AG20443 (cell line): ENCODE measurements at regions not wholly inside any gene's neighbourhood (a gene's known extent, or its start where the extent isn't known, plus 50 kb on each side); places are given as distances from the start of the nearest gene placed in this dataset.
"Not testable (repeated sequence)": the region's sequence is repeated elsewhere in the genome, so short reads cannot be mapped to it uniquely, and the experiment has no call there.

Experiments used
- DNase-seq: peaks from one replicate; pipeline ENCODE4 v3.0.0; 2012; ENCODE audit warnings: low spot score, mixed read lengths

DNA sequence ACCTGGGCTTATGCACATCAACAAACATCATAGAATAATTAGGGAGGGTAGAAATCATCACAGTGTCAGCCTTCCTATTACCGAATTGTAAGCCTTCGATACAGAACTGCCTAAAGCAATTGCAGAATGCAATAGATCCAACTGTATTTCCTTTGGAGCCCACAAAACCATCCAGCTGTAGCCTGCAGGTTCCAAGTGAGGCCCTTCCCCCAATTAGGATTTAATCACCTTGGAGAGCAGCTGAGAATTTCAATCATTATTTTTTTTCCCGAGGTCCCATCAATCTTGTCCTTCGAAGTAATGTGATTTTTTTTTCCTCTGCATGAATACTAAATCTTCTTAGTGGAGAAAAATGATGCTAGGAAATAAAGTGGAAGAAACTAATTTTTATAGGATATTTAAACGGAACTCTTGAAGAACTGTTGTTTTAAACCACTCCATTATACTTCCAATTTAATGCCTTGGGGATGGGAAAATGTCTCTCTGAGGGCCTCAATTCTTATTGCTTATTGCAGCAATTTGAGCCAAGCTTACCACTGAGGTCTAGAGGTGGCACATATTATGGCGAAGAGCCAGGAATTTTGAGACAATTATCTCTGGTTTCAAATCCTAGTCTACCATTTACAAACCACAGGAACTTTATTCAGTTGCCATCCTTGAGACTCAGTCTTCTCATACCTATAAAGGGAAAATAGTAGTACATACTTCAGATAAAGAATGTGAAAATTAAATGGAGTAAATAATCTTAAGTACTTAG is 953.4 kb upstream of the IGFBP7 start:
- no peak for DNase-seq

DNA sequence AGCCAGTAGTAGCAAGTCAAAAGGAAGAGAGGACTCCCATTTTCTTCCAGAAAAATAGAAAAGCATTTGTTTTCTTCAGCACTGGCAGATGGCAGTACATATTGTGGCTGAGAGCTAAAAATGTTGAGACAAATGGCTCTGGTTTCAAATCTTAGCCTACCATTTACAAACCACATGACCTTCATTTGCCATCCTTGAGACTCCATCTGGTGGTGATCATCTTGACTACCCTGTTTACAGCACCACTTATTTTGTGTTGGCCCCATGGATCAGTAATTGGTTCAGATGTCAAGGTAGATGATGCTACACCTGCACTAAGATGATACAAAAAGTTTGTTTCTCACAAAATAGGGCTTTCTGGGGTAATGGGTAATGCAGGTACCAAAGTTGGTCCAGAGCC is 951.8 kb upstream of the IGFBP7 start:
- DNase-seq, result no peak

DNA sequence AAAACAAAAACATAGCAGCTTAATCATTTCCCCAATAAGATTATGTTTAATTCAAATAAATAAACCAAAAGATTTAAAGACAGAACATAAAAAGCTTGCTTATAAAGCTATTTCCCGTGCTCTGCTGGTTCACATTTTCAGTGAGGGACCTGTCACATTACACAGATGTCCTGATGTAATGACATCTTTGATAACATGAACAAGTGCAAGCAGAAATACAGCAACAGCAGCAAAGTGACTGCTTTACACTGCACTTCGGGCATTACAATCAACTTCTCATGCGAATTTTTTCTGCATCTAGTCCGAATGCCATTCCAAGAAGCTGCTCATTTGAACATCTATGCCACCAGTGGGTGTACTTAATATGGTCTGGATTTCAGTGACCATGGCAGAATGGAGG is 940.3 kb upstream of the IGFBP7 start:
- no peak for DNase-seq

DNA sequence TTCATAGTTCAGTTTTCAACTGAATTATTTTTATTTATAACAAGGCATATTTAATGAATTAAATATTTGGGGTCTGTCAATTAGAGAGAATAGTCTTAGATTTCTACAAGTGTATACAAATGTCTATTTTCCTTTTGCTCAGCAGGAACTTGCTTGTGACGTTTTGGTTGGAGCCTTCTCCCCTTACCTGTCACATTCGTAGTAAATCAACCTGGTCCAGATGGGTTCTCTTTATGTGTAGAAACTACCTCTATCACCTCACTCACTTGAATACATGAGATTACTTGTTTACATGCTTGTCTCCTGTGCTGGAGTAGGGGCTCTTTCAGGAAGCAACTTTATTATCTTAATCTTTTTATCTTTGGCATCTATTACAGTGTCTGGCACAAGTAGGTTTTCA is 938.3 kb upstream of the IGFBP7 start:
- no peak for DNase-seq

DNA sequence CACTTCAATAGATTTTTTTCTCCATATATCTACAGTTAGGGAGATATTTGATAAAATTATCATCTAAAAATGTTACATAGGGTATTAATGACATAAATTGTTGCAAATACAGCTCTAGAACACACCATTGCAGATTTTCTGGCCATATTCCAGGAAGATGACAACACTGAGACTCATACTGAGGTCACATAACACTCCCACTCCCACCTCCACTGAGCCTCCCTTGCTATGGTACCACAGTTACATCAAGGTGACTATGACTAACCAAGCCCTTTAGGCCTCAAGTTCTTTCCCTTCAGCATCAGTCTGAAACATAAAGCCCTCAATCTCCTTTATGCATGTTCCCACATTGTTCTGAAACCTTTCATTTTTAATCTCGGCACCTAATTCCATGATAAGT is 932.0 kb upstream of the IGFBP7 start:
- DNase-seq, result no peak

DNA sequence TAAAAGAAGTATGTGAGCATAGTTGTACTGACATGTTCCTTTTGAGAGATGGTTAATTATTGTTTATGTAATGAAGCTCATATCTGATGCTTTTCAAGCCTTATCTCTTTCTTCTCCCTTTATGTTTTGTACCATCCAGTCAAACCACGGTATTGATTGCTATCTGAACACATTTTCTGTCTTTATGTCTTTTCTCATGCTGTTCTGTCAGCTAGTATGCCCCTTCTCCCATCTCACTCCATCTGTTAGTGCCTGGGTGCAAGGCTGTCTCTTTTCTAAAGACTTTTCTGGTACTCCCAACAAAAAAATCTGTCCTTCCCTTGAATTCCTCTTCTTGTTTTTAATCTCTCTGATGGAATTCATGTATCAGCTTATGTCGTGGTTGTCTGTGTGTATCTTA is 883.8 kb upstream of the IGFBP7 start:
- DNase-seq, result no peak

DNA sequence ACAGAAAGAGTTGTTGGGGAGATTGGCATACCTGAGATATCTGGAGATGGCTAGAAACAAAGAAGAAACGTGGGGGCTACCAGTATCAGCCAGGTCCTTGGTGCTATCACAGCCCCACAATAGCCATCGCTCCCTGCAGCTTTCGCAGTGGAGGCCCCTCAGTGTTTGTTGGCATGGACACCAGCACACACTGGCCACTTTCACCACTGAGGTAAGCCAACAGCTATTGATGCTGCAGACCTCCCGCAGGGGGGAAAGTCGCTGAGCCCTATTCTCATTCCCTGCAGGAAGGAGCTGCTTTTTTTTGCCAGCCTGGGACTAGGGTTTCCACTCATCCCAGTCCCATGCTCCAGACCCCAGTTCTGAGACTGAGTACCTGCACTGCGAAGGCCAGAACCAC is 879.2 kb upstream of the IGFBP7 start:
- DNase-seq, result no peak

DNA sequence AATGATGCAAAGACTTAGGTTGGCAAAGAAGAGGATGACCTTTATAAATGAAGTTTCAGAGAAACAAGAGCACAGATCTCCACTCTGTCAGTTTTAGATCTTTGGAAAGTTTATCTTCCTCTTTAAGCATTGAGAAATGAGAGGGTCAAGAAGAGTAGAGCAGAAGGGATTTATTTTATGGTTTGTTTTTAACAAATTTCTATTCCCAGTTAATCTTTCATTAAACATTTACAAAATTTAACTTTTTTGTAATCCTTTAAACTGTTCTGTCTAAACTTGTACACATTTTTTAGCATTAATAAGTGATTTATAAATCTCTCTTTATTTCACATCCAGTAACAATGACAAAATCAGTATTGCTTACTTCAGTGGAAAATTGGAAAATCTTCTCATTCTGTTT is 875.0 kb upstream of the IGFBP7 start:
- DNase-seq, result no peak

DNA sequence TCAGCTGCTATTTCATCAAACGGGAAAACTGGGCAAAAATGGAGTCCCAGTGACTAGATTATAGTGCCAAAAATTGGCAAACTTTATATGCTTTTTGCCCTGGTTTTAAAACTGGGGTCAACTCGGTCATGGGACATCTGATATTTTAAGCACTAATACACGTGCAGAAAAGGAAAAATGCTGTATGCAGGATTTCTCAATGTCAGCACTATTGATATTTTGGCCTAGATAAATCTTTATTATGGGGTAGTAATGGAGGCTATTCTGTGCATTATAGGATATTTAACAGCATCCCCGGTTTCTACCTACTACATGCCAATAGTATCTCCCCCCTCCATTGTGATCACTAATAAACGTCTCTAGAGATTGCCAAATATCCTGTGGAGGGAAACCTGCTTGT is 870.9 kb upstream of the IGFBP7 start:
- DNase-seq, result no peak

DNA sequence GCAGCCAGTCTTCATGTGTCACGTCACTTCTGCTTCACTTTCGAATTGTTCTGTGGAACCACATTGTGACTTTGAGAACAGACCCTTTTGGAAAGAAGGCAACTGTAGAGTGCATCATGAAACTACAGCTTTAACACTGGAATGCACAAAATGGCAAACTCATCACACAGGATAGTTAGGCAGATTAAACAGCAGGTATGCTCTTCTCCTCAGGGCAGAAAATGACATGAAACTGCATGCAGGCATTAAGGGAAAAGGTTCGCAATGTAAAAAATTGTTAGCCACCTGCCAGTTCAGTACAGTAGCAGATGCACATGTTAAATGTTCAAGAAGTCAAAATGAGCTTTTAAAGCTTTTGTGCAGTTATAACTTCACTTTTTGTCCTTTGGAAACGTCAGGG is 864.6 kb upstream of the IGFBP7 start:
- DNase-seq, result no peak

DNA sequence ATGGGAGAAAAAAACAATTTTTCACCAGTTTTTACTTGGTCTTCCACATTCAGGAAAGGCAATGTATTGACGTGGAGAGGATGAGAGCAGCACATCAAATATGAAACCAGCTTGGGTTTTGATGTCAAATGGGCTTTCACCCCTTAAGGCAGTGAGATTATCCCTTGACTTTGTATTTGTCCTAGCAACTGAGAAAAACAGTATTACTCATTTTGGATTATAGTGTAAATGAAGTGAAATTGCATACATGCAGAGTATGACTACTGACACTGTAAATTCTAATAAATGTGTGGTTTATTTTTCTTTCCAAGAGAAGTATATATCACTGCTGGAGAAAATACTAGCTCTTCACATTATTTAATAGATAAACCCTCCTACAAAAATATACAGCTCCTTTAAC is 863.6 kb upstream of the IGFBP7 start:
- no peak for DNase-seq

DNA sequence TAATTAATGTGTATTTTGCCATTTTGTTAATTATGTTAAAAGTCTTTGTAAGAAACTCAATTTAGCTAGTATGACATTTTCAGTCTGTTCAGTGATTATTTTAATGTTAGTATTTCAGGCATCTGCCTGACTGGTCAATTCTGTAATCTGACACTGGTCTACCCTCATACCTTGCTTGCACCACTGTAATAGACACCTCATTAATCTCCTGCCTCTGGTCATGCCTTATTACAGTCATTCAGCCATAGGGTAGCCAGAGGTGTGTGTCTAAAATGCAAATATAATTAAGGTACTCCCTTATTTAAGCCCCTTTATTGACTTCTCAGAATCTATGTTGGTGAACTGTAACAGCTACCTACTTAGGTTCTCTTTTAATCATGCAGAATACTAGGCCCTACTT is 861.1 kb upstream of the IGFBP7 start:
- no peak for DNase-seq

DNA sequence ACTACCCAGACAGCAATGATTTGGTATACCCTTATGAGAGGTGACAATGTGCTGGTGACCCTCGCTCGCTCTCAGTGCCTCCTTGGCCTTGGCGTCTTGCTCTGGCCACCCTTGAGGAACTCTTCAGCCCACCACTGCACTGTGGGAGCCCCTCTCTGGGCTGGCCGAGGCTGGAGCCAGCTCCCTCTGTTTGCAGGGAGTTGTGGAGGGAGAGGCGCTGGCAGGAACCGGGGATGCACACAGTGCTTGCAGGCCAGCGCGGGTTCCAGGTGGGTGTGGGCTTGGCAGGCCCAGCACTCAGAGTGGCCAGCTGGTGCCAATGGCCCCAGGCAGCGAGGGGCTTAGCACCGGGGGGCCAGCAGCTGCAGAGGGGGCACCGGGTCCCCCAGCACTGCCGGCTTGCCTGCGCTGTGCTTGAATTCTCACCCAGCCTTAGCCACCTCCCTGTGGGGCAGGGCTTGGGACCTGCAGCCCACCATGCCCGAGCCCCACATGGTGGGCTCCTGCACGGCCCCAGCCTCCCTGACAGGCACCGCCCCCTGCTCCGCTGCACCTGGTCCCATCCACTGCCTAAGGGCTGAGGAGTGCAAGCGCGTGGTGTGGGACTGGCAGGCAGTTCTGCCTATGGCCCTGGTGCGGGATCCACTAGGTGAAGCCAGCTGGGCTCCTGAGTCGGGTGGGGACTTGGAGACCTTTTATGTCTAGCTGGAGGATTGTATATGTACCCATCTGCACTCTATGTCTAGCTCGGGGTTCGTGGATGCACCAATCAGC is 857.0 kb upstream of the IGFBP7 start:
- no peak for DNase-seq

DNA sequence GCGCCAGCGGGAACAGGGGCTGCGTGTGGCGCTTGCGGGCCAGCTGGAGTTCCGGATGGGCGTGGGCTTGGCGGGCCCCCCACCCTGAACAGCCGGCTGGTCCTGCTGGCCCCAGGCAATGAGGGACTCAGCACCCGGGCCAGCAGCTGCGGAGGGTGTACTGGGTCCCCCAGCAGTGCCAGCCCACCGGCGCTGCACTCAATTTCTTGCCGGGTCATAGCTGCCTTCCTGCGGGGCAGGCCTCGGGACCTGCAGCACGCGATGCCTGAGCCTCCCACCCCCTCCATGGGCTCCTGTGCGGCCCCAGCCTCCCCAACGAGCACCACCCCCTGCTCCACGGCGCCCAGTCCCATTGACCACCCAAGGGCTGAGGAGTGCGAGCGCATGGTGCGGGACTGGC is 855.2 kb upstream of the IGFBP7 start:
- not testable (repeated sequence) for DNase-seq

DNA sequence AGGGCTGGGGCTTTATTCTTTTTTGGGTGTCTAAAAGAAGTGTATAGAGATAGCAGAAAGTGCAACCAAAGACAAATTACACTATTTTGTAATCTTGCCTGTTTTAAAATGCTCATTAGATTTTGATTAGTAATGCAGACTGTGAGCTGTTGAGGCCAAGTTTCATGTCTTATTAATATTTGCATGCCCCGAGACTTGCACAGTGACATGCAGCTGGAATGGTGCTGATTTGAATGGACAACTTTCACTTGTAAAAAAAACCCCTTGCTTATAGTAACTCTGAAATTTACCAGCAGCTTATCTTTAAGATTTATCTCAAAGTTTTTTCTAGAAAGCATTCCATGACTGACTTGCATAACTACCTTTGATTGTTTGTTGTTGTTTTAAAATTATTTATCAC is 835.1 kb upstream of the IGFBP7 start:
- DNase-seq, result no peak

DNA sequence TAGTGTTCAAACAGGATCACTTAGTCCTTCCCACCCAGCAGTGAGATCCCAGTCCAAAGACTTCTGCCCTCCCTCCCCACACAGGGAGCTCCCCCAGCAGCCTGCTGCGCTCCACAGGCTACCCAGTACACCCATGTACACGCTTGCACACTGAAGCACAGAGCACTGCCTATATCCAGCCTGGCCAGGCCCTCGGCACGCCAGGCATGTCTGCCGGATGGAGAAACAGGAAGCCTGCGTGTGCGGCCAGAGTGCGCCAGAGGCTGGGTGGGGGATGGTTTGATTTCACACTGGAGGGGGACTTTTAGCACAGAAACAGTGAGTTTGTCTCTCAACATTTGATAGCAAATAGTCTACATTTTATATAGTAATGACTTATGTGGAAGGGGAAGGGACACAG is 833.5 kb upstream of the IGFBP7 start:
- no peak for DNase-seq

DNA sequence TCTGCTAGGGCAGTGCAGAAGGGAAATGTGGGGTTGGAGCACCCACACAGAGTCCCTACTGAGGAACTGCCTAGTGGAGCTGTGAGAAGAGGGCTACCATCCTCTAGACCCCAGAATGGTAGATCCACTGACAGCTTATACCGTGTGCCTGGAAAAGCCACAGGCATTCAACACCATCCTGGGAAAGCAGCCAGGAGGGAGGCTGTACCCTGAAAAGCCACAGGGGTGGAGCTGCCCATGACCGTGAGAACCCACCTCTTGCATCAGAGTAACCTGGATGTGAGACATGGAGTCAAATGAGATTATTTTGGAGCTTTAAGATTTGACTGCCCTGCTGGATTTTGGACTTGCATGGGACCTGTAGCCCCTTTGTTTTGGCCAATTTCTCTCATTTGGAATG is 827.1 kb upstream of the IGFBP7 start:
- DNase-seq, result not testable (repeated sequence)

DNA sequence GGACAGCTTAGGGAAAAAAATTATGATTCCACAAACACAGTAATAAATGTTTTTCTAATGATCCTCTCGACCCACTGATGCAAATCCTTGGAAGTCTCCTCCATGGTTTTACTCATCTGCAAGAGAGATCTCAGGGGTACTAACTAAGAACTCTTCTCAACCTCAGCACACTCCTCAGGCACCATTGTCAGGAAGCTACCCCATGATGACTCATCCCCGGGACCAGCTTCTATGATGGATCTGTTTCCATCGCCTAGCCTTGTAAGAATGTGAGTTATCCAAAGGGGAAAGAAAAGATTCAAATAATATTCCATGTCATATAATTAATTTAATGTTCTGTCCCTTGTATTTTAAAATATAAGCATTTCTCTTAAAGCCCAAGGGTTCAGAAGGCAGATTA is 816.1 kb upstream of the IGFBP7 start:
- DNase-seq, result no peak

DNA sequence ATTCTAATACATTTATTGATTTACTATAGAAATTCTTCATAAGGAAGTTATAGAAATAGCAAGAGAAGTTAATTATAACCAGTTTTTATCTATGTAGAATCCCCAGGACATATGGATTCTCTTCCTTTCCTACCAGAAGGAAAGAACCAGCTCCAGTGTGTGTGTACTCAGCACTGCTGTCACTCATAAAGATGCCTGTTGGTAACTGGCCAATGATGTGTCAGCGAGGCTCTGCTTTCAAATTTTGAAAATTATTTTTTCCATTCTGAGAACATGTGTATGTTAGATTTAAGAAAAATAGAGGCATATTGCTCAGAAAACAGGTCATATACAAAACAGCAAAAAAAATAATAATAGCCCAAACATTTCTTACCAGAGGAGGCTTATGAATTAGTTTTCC is 814.8 kb upstream of the IGFBP7 start:
- no peak for DNase-seq

DNA sequence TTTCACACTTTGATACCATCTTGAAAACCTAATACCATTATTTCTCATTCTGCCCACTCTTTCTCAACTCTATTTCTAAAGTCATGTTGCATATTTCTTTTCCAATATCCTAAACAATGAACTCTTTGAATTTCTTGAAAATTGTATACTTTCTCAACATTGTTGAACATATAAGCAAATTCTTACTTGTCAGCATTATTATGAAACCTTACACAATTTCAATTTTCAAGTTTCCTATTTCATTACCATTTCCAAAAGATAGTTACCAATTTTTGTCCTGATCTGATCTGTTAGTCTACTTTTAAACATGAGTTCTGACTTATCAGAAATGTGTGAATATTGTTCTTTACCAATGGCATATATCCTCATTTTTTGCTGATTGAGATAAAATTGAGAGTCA is 806.3 kb upstream of the IGFBP7 start:
- DNase-seq, result no peak

DNA sequence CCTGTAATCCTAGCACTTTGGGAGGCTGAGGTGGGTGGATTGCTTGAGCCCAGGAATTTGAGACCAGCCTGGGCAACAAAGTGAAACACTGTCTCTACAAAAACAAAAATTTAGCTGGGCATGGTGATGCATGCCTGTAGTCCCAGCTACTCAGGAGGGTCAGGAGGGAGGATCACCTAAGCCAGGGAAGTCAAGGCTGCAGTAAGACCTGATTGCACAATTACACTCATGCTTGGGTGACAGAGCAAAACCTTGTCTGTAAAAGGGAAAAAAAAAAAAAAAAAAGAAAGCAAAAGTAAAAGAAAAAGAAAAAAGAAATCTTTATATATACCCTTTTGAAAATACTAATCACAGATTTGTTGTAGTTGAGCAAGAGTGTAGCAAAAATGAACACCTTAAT is 801.0 kb upstream of the IGFBP7 start:
- DNase-seq, result no peak

DNA sequence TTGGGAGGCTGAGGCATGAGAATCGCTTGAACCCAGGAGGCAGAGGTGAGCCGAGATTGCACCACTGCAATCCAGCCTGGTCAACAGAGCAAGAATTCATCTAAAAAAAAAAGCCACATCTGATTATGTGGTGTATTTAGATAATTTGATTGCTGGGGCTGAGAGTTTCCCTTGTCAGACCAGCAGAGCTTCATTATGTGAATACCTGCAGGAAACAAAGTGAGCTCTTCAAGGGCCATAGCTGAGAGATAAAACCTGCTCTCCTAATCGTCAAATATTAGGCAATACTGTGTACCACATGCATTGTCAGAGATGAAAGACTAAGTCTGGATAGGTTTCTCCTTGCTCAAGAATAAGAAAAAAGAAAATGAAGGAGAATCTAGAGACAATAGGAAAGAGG is 800.0 kb upstream of the IGFBP7 start:
- no peak for DNase-seq

DNA sequence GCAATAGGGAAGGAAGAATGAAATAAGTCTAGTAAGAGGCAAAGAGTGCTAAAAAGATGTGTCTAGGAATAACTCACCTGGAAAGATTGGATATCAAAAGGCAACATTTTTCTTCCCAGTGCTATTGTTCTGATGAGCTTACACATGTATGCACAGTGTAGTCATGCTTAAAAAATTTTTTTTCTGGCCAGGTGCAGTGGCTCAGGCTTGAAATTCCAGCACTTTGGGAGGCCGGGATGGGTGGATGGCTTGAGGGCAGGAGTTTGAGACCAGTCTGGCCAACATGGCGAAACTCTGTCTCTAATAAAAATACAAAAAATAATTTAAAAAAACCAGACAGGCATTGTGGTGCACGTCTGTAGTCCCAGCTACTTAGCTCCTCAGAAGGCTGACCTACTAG is 795.8 kb upstream of the IGFBP7 start:
- no peak for DNase-seq

DNA sequence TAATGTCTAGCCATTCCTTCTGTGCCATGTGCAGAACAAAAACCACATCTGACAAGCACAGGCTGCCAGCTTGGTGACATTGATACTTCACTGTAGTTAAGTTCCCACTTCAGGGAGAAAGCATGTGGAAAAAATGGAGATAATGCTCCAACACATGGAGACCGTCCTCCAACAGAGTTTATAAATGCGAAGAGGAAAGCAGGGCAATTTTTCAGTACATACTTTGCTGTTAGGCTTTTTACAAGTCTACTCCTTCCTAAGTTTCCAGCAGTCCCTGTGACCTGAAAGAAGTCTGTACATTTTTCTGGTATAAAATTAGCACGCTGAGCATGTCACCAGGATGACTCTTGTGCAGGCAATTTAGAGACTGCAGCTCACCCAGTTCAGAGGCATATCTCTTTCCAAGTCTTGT is 766.9 kb upstream of the IGFBP7 start:
- DNase-seq, result no peak
